HEK293 (cell line): ENCODE measurements at regions not wholly inside any gene's neighbourhood (a gene's known extent, or its start where the extent isn't known, plus 50 kb on each side); places are given as distances from the start of the nearest gene placed in this dataset.

ENCODE experiments used
- CTCF ChIA-PET: fragments of 350-600 bp; formaldehyde crosslinking; extraction: SDS; loops from one replicate; lab custom pipeline; 2021; ENCODE audit warnings: antibody characterized with exemption; lab: Yijun Ruan, JAX
- POLR2A ChIA-PET: fragments of 300-600 bp; formaldehyde crosslinking; extraction: SDS; loops from one replicate; lab custom pipeline; 2020; ENCODE audit warnings: antibody characterized with exemption, inconsistent platforms; lab: Yijun Ruan, JAX
- H3K27ac ChIP-seq: fragments of 200-500 bp; sonication (Bioruptor generic); 2 replicates; pipeline ENCODE4 v1.5.1; 2014; ENCODE audit warnings: low read depth, low read length, control low read depth, inconsistent platforms; ENCODE audit errors: extremely low read depth
- H3K36me3 ChIP-seq, 2 experiments: fragments of 200-500 bp in 1 of 2; sonication (Bioruptor generic) in 1 of 2; 1 replicate in 1 of 2; 2 replicates in 1 of 2; pipeline ENCODE4 v1.5.1; 2014 to 2017; ENCODE audit warnings: inconsistent platforms in 2 of 2, low read length in 2 of 2; ENCODE audit not compliant: control insufficient read depth in 2 of 2, insufficient read depth in 1 of 2
- H3K4me1 ChIP-seq: fragments of 200-500 bp; sonication (Bioruptor generic); 2 replicates; pipeline ENCODE4 v1.5.1; 2014; ENCODE audit warnings: mild to moderate bottlenecking, low read length, inconsistent platforms; ENCODE audit not compliant: control insufficient read depth, insufficient read depth
- H3K4me3 ChIP-seq: 2 replicates; pipeline ENCODE4 v1.5.1; 2011; ENCODE audit warnings: low read depth, mild to moderate bottlenecking, control low read depth, low read length, moderate library complexity
- H3K9me3 ChIP-seq: fragments of 200-500 bp; sonication (Bioruptor generic); 2 replicates; pipeline ENCODE4 v1.5.1; 2014; ENCODE audit warnings: low read depth, low read length, inconsistent platforms; ENCODE audit not compliant: control insufficient read depth, insufficient read depth
- BCL11B ChIP-seq: fragments of 450-650 bp; formaldehyde crosslinking; IDR thresholded peaks from 2 replicates; pipeline ENCODE4 v1.5.1; 2016; ENCODE audit warnings: low read depth, missing biosample characterization, missing genetic modification characterization
- INSM2 ChIP-seq: fragments of 450-650 bp; formaldehyde crosslinking; IDR thresholded peaks from 2 replicates; pipeline ENCODE4 v1.5.1; 2016; ENCODE audit warnings: missing biosample characterization, missing genetic modification characterization
- SALL2 ChIP-seq: fragments of 450-650 bp; formaldehyde crosslinking; IDR thresholded peaks from 2 replicates; pipeline ENCODE4 v1.5.0; 2017; ENCODE audit warnings: missing biosample characterization, mild to moderate bottlenecking, missing genetic modification characterization, borderline replicate concordance
- SCRT2 ChIP-seq: fragments of 450-650 bp; formaldehyde crosslinking; IDR thresholded peaks from 2 replicates; pipeline ENCODE4 v1.5.1; 2016; ENCODE audit warnings: missing biosample characterization, missing genetic modification characterization
- ZNF280C ChIP-seq: fragments of 450-650 bp; formaldehyde crosslinking; IDR thresholded peaks from 2 replicates; pipeline ENCODE4 v1.5.1; 2016; ENCODE audit warnings: missing biosample characterization, missing genetic modification characterization
- ZNF280D ChIP-seq: fragments of 450-650 bp; formaldehyde crosslinking; IDR thresholded peaks from 2 replicates; pipeline ENCODE4 v1.5.1; 2016; ENCODE audit warnings: missing biosample characterization, missing genetic modification characterization
- ZNF366 ChIP-seq: fragments of 450-650 bp; formaldehyde crosslinking; conservative IDR thresholded peaks from 2 replicates; pipeline ENCODE4 v1.5.1; 2016; ENCODE audit warnings: missing biosample characterization, missing genetic modification characterization
- ZNF404 ChIP-seq: fragments of 450-650 bp; formaldehyde crosslinking; IDR thresholded peaks from 2 replicates; pipeline ENCODE4 v1.5.1; 2017; ENCODE audit warnings: missing biosample characterization, missing genetic modification characterization
- ZNF433 ChIP-seq: fragments of 450-650 bp; formaldehyde crosslinking; IDR thresholded peaks from 2 replicates; pipeline ENCODE4 v1.5.1; 2016; ENCODE audit warnings: missing biosample characterization, missing genetic modification characterization, low read depth
- ZNF488 ChIP-seq: fragments of 450-650 bp; formaldehyde crosslinking; IDR thresholded peaks from 2 replicates; pipeline ENCODE4 v1.5.1; 2016; ENCODE audit warnings: missing biosample characterization, missing genetic modification characterization
- ZNF544 ChIP-seq: fragments of 450-650 bp; formaldehyde crosslinking; IDR thresholded peaks from 2 replicates; pipeline ENCODE4 v1.5.0; 2017; ENCODE audit warnings: missing biosample characterization, missing genetic modification characterization
- ZNF558 ChIP-seq: fragments of 450-650 bp; formaldehyde crosslinking; IDR thresholded peaks from 2 replicates; pipeline ENCODE4 v1.5.1; 2016; ENCODE audit warnings: missing biosample characterization, missing genetic modification characterization
- ZNF645 ChIP-seq: fragments of 450-650 bp; formaldehyde crosslinking; IDR thresholded peaks from 2 replicates; pipeline ENCODE4; 2016; ENCODE audit warnings: missing biosample characterization, missing genetic modification characterization
- ZNF670 ChIP-seq: fragments of 450-650 bp; formaldehyde crosslinking; IDR thresholded peaks from 2 replicates; pipeline ENCODE4 v1.5.1; 2016; ENCODE audit warnings: missing biosample characterization, missing genetic modification characterization, low read depth
- ZNF707 ChIP-seq: fragments of 450-650 bp; formaldehyde crosslinking; IDR thresholded peaks from 2 replicates; pipeline ENCODE4 v1.5.1; 2016; ENCODE audit warnings: missing biosample characterization, missing genetic modification characterization
- ZNF791 ChIP-seq: fragments of 450-650 bp; formaldehyde crosslinking; IDR thresholded peaks from 2 replicates; pipeline ENCODE4 v1.5.1; 2016; ENCODE audit warnings: missing biosample characterization, missing genetic modification characterization
- ZNF792 ChIP-seq: fragments of 450-650 bp; formaldehyde crosslinking; IDR thresholded peaks from 2 replicates; pipeline ENCODE4 v1.5.1; 2016; ENCODE audit warnings: missing biosample characterization, missing genetic modification characterization
- ZNF837 ChIP-seq: fragments of 450-650 bp; formaldehyde crosslinking; IDR thresholded peaks from 2 replicates; pipeline ENCODE4 v1.5.1; 2016; ENCODE audit warnings: missing biosample characterization, missing genetic modification characterization
- ZNF843 ChIP-seq: fragments of 450-650 bp; formaldehyde crosslinking; IDR thresholded peaks from 2 replicates; pipeline ENCODE4 v1.5.1; 2016; ENCODE audit warnings: missing biosample characterization, missing genetic modification characterization
- ZSCAN18 ChIP-seq: fragments of 450-650 bp; formaldehyde crosslinking; IDR thresholded peaks from 2 replicates; pipeline ENCODE4 v1.5.1; 2016; ENCODE audit warnings: missing biosample characterization, missing genetic modification characterization
- ZSCAN5A ChIP-seq: fragments of 450-650 bp; formaldehyde crosslinking; IDR thresholded peaks from 2 replicates; pipeline ENCODE4 v1.5.1; 2016; ENCODE audit warnings: missing biosample characterization, missing genetic modification characterization

GRCh38 chr21:22120616-22121266 is 1122.5 kb downstream of the NCAM2 start:
- Histone ChIP-seq H3K27ac (no peak overlapping the region), H3K4me3 (no peak overlapping the region), H3K4me1 (no peaks in the 10 kb centered on the region), H3K9me3 (no peaks in the 10 kb centered on the region), H3K36me3 (no peaks in the 10 kb centered on the region)
- POLR2A ChIA-PET, result no interaction called here
- no peak for TF ChIP-seq ZNF558 (tag by site-specific recombination)
- TF ChIP-seq ZNF837 (tag by site-specific recombination), result no peak
- no peak for TF ChIP-seq ZNF843 (tag by site-specific recombination)
- no peak for TF ChIP-seq ZNF433 (tag by site-specific recombination)
- TF ChIP-seq ZNF366, result no peak
- TF ChIP-seq ZNF645, result no peak
- no peak for TF ChIP-seq BCL11B (tag by site-specific recombination)
- TF ChIP-seq ZNF544 (tag by site-specific recombination), result no peak
- TF ChIP-seq ZNF280D (tag by site-specific recombination), result no peak
- TF ChIP-seq ZNF791, result no peak
- TF ChIP-seq ZNF280C, result no peak
- TF ChIP-seq ZNF488 (tag by site-specific recombination), result no peak
- no peak for TF ChIP-seq SCRT2 (tag by site-specific recombination)
- no peak for TF ChIP-seq INSM2 (tag by site-specific recombination)
- TF ChIP-seq ZNF707 (tag by site-specific recombination), result no peak
- TF ChIP-seq ZNF404, result no peak
- CTCF ChIA-PET, result interaction anchor here (0.6 kb wide), 2 partner anchors 36 to 1614 kb away, joined by 3 to 4 read pairs; no protein-coding TSS in a partner anchor

GRCh38 chr21:22125581-22125980 is 1127.4 kb downstream of the NCAM2 start:
- CTCF ChIA-PET, result no interaction called here
- H3K4me1 ChIP-seq, result no peaks in the 10 kb centered on the region
- H3K36me3 ChIP-seq, result no peaks in the 10 kb centered on the region
- POLR2A ChIA-PET, result no interaction called here
- no peak overlapping the region for H3K27ac ChIP-seq
- H3K9me3 ChIP-seq, result no peaks in the 10 kb centered on the region
- H3K4me3 ChIP-seq, result no peak overlapping the region
- TF ChIP-seq ZNF280C, result no peak
- TF ChIP-seq ZNF558 (tag by site-specific recombination), result no peak
- TF ChIP-seq ZSCAN18, result no peak
- TF ChIP-seq ZSCAN5A (tag by site-specific recombination), result no peak
- TF ChIP-seq SALL2 (tag by site-specific recombination), result no peak
- TF ChIP-seq ZNF792 (tag by site-specific recombination), result no peak
- TF ChIP-seq ZNF670 (tag by site-specific recombination), result no peak
